DND-41 (cell line): ENCODE measurements at regions not wholly inside any gene's neighbourhood (a gene's known extent, or its start where the extent isn't known, plus 50 kb on each side); places are given as distances from the start of the nearest gene placed in this dataset.

Experiments used
- CTCF ChIP-seq: IDR thresholded peaks from 2 replicates; pipeline ENCODE4 v1.5.1; 2012; ENCODE audit warnings: borderline replicate concordance, low read length, moderate library complexity, mild to moderate bottlenecking; ENCODE audit not compliant: poor library complexity, severe bottlenecking; ENCODE audit errors: extremely low read depth
- EZH2 ChIP-seq: IDR thresholded peaks from 3 replicates; pipeline ENCODE4 v1.6.1; 2012; ENCODE audit warnings: borderline replicate concordance, low read depth, mild to moderate bottlenecking, moderate library complexity, low read length, inconsistent platforms; ENCODE audit not compliant: severe bottlenecking

GRCh38 chr4:154984148-154984547 lies 203.1 kb downstream of the RBM46 start:
- TF ChIP-seq CTCF = no peak
- TF ChIP-seq EZH2 = no peak
